ENCODE measurements at regions not wholly inside any gene's neighbourhood (a gene's known extent, or its start where the extent isn't known, plus 50 kb on each side); places are given as distances from the start of the nearest gene placed in this dataset.

DNA sequence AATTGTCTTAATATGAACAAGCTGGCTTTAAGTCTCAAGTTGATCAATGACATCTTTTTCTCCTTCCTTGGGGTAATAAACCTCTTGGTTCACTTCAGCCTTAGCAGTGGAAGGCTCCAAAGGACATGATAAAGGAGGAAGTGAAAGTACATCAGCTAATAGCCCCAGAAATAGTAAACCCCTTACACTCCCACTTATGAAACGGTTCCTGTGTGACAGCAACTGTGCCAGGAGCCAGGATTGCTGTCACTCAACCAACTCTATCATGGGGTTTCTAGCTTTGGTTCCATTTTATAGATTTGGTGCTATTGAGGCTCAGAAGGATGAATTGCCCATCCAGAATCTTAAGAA lies 216.7 kb downstream of the ABHD5 start:
- no peaks in the 10 kb centered on the region for H3K79me2 ChIP-seq (ENCODE audit: insufficient read depth, low read length)
- no peaks in the 10 kb centered on the region for H3K4me1 ChIP-seq (ENCODE audit: insufficient read depth, low read length, poor library complexity, severe bottlenecking)
- TF ChIP-seq, protein P1, sequence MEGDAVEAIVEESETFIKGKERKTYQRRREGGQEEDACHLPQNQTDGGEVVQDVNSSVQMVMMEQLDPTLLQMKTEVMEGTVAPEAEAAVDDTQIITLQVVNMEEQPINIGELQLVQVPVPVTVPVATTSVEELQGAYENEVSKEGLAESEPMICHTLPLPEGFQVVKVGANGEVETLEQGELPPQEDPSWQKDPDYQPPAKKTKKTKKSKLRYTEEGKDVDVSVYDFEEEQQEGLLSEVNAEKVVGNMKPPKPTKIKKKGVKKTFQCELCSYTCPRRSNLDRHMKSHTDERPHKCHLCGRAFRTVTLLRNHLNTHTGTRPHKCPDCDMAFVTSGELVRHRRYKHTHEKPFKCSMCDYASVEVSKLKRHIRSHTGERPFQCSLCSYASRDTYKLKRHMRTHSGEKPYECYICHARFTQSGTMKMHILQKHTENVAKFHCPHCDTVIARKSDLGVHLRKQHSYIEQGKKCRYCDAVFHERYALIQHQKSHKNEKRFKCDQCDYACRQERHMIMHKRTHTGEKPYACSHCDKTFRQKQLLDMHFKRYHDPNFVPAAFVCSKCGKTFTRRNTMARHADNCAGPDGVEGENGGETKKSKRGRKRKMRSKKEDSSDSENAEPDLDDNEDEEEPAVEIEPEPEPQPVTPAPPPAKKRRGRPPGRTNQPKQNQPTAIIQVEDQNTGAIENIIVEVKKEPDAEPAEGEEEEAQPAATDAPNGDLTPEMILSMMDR (conservative IDR thresholded peaks at IDR 0.05; ENCODE audit: low read length): no peak
- no peak overlapping the region for H3K4me2 ChIP-seq (ENCODE audit: low read depth, low read length, poor library complexity, severe bottlenecking)
- no peak overlapping the region for H3K4me3 ChIP-seq (ENCODE audit: low read length, poor library complexity, severe bottlenecking)
- no peak overlapping the region for H2AFZ ChIP-seq (ENCODE audit: low read length)
- H3K9ac ChIP-seq (ENCODE audit: low read depth, low read length, poor library complexity, severe bottlenecking): no peak overlapping the region
- no peaks in the 10 kb centered on the region for H3F3A ChIP-seq (ENCODE audit: low read depth)
- no peaks in the 10 kb centered on the region for H3K36me3 ChIP-seq (ENCODE audit: insufficient read depth, low read length)
- H4K20me1 ChIP-seq (ENCODE audit: insufficient read depth, low read length, poor library complexity, severe bottlenecking): no peaks in the 10 kb centered on the region
- H3K9me3 ChIP-seq (ENCODE audit: insufficient read depth, low read depth, low read length): no peaks in the 10 kb centered on the region
- no peaks in the 10 kb centered on the region for H3K9me2 ChIP-seq (replicated peaks; ENCODE audit: low read depth, low read length)
- no peaks in the 10 kb centered on the region for H3K27me3 ChIP-seq (ENCODE audit: insufficient read depth, low read length, poor library complexity, severe bottlenecking)

DNA sequence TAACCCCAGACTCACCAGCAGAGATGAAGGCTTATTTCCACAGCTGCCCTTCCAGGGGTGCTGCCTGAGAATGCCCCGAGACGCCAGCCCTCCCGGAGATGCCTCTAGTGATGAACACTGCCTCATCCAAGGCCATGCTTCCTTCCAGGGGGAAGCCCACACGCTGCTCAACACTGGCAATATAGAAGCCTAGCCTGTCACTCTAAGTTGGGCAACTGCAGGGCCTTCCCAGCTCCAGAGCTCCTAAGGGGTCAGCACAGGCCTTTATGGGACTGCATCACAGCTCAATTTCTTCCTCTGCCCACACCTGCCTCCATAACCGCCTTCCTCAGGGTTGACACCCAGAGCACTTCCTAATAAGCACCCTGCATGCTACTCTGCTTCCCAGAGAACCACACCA lies 217.7 kb downstream of the ABHD5 start:
- Histone ChIP-seq H3K9me2 (replicated peaks; ENCODE audit: low read depth, low read length) (no peaks in the 10 kb centered on the region), H3K4me1 (ENCODE audit: insufficient read depth, low read length, poor library complexity, severe bottlenecking) (no peaks in the 10 kb centered on the region), H3K79me2 (ENCODE audit: insufficient read depth, low read length) (no peaks in the 10 kb centered on the region), H3K9me3 (ENCODE audit: insufficient read depth, low read depth, low read length) (no peaks in the 10 kb centered on the region), H3F3A (ENCODE audit: low read depth) (no peaks in the 10 kb centered on the region), H4K20me1 (ENCODE audit: insufficient read depth, low read length, poor library complexity, severe bottlenecking) (no peaks in the 10 kb centered on the region), H3K36me3 (ENCODE audit: insufficient read depth, low read length) (no peaks in the 10 kb centered on the region), H3K27me3 (ENCODE audit: insufficient read depth, low read length, poor library complexity, severe bottlenecking) (no peaks in the 10 kb centered on the region), H2AFZ (ENCODE audit: low read length) (no peak overlapping the region), H3K9ac (ENCODE audit: low read depth, low read length, poor library complexity, severe bottlenecking) (no peak overlapping the region), H3K4me3 (ENCODE audit: low read length, poor library complexity, severe bottlenecking) (no peak overlapping the region), H3K4me2 (ENCODE audit: low read depth, low read length, poor library complexity, severe bottlenecking) (no peak overlapping the region)
- TF ChIP-seq, protein P1 (conservative IDR thresholded peaks at IDR 0.05; ENCODE audit: low read length): no peak
- no peak for TF ChIP-seq EZH2phosphoT487 (IDR thresholded peaks at IDR 0.05; ENCODE audit: borderline replicate concordance)

DNA sequence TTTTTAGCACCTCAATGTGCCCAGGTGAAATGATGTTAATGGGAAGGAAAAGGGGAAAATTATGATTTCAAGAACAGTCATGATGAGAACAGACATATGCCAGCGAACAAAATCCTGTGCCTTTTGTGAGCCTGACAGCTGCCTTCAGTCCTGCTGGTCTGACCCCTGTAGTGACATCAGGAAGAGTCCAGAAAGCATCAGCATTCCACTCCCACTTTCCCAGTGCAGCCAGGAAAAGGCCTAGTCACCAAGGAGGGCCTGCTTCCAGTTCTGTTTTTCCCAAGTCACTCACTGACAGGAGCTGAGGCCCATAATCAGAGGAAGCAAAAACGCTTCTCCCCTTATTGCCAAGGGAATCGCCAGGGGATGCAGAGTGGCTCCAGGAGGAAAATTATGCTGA lies 218.4 kb downstream of the ABHD5 start:
- no peaks in the 10 kb centered on the region for H3K4me1 ChIP-seq (ENCODE audit: insufficient read depth, low read length, poor library complexity, severe bottlenecking)
- H3K79me2 ChIP-seq (ENCODE audit: insufficient read depth, low read length): no peaks in the 10 kb centered on the region
- no peaks in the 10 kb centered on the region for H4K20me1 ChIP-seq (ENCODE audit: insufficient read depth, low read length, poor library complexity, severe bottlenecking)
- H3K9me2 ChIP-seq (replicated peaks; ENCODE audit: low read depth, low read length): no peaks in the 10 kb centered on the region
- no peaks in the 10 kb centered on the region for H3K36me3 ChIP-seq (ENCODE audit: insufficient read depth, low read length)
- H3F3A ChIP-seq (ENCODE audit: low read depth): no peaks in the 10 kb centered on the region
- H3K9ac ChIP-seq (ENCODE audit: low read depth, low read length, poor library complexity, severe bottlenecking): no peak overlapping the region
- H2AFZ ChIP-seq (ENCODE audit: low read length): no peak overlapping the region
- TF ChIP-seq, protein P1 (conservative IDR thresholded peaks at IDR 0.05; ENCODE audit: low read length): no peak
- no peak for TF ChIP-seq EZH2phosphoT487 (IDR thresholded peaks at IDR 0.05; ENCODE audit: borderline replicate concordance)
- H3K4me2 ChIP-seq (ENCODE audit: low read depth, low read length, poor library complexity, severe bottlenecking): no peak overlapping the region
- H3K27me3 ChIP-seq (ENCODE audit: insufficient read depth, low read length, poor library complexity, severe bottlenecking): no peaks in the 10 kb centered on the region
- H3K9me3 ChIP-seq (ENCODE audit: insufficient read depth, low read depth, low read length): no peaks in the 10 kb centered on the region
- H3K4me3 ChIP-seq (ENCODE audit: low read length, poor library complexity, severe bottlenecking): no peak overlapping the region

Measured in Loucy (cell line).